ENCODE measurements at regions not wholly inside any gene's neighbourhood (a gene's known extent, or its start where the extent isn't known, plus 50 kb on each side); places are given as distances from the start of the nearest gene placed in this dataset.

DNA sequence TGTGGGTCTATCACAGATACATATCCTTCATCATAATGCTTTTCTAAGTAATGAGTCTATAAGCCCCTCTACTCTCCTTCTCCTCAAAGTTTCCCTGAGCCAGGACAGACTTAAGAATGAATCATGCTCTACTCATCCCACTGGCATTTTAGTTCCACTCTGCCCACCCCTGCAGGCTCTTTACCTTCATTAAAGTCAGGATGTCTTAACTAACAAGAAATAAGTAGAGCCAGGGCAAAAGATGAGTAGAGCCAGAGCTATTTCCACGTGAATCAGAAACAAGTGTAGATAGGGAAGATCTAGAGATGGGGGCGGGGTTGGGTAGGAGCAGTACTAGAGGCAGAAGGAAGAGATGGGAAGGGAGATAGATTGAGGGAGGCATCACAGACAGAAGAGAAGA, 790.5 kb downstream of the RNF144A start:
- no peak for DNase-seq (ENCODE audit: low read depth, low spot score)

- no peak for DNase-seq (ENCODE audit: low read depth, low spot score)
Observed at GRCh38 chr2:7709907-7710306, 792.7 kb downstream of the RNF144A start.

DNA sequence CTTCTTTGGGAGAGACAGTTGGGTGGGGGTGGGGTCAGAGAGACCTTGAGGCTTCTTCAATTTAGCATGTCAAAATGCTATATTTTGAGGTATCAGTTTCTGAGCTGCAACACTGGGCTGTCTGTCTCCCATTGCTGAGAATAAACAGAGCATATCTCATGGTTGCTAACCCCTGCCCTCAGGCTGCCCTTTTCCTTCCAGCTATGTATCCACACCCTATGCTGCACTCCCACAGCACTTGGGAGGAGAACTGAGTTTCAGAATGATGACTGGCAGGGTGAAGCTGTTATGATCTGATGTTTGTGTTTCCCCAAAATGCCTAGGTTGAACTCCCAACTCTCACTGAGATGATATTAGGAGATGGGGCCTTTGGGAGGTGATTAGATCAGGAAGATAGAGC, 794.0 kb downstream of the RNF144A start:
- no peak for DNase-seq (ENCODE audit: low read depth, low spot score)

DNA sequence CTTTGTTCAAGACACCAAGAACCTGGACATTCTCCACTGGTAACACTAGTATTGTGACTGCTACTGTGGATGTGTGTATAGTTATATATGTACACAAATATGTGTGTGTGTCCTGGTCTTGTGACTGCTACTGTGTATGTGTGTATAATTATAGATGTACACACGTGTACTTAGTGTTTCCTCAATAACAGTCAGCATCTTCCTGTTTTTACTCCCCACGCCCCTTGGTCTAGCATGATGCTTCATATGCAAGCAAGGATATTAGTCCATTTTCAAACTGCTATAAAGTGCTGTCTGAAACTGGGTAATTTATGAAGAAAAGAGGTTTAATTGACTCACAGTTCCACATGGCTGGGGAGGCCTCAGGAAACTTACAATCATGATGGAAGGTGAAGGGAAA, 802.7 kb downstream of the RNF144A start:
- no peak for DNase-seq (ENCODE audit: low read depth, low spot score)

- no peak for DNase-seq (ENCODE audit: low read depth, low spot score)
Observed at GRCh38 chr2:7721413-7721995, 804.3 kb downstream of the RNF144A start.

- DNase-seq (ENCODE audit: low read depth, low spot score): no peak
Observed at GRCh38 chr2:7722212-7722910, 805.1 kb downstream of the RNF144A start.

DNA sequence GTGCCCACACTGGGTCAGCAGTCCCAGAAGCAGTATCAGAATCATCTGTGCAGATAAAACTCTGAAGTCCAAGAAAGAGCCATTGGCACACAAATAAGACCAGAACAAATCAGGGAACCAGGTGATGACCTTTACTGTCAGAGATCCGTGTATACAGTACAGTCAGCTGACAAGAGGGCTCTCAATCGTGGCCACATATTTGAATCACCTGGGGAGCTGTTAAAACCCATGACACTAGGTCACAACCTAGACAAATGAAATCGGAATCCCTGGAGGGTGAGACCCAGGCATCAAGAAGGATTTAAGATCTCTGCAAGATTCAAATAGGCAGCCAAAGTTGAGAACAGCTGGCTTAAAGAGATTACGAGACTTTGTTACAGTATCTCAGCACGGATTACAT, 807.1 kb downstream of the RNF144A start:
- DNase-seq (ENCODE audit: low read depth, low spot score): no peak

DNA sequence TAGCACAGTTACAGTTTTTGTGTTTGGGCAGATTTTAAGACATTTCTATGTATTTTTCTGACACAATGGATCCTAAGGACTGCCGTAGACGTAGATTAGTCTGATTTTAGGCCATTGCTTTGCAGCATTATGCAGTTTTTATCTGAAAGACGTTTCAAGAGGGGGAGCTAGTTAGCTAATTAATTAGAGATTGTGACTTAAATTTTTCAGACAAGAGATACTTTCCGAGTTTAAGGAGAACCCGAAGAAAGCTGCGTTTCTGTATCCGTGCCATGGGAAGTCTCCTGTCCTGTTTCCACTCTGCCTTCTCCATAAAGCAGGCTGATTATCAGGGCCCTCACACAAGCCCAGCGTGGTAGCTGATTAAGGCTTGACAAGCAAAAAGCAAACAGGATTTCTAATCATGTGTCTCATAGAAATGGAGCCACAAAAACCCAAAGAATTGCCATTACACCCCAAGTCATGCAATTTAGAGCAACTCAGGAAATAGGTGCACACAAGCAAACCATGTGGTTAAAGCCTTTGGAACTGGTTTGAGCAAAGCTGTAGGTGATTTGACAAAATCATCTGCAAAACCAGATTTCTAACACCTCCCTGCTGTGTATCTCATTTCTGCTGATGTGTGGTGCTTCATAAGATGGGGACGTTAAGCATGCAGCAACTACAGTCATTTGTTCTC, 808.1 kb downstream of the RNF144A start:
- DNase-seq (ENCODE audit: low read depth, low spot score): no peak

- no peak for DNase-seq (ENCODE audit: low read depth, low spot score)
Observed at GRCh38 chr2:7725850-7726242, 808.6 kb downstream of the RNF144A start.

GRCh38 chr2:7726989-7727388, 809.8 kb downstream of the RNF144A start:
- DNase-seq (ENCODE audit: low read depth, low spot score): no peak

DNA sequence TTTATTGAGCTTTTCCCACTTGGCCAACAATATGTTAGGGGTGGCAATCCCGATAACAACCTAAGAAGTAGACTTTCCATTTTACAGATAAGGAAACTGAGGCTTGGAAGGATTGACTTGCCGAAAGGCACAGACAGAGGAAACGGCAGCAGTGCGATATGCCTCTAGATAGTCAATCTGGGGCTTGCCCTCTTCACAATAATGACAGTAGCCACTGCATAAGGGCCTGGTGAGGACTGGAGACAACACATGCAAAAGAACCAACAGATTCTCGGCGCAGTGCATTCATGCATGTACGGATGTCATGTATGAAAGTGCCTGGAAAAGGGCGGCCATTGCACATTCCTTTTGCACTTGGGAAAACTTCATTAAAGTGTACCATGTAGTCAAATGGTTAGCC, 811.2 kb downstream of the RNF144A start:
- DNase-seq (ENCODE audit: low read depth, low spot score): no peak

- no peak for DNase-seq (ENCODE audit: low read depth, low spot score)
Observed at GRCh38 chr2:7730449-7730848, 813.2 kb downstream of the RNF144A start.

DNA sequence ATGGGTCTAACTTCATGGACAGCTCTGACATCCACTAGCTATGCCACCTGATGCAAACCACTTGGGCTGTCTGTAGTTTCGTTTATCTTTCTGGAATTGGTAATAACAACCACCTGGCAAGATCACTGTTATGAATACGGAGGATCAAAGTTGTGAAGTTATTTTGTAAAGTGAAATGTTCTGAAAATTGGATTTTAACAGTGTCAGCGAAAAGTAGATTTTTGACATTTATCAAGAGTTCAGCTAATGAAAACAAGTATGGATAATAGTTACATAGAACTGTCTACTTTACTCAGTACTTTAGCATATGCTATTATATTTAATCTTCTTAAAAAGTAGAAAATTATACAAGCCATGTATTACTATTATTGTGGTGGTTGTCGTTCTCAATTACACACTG, 813.8 kb downstream of the RNF144A start:
- DNase-seq (ENCODE audit: low read depth, low spot score): no peak

GRCh38 chr2:7732497-7732896, 815.3 kb downstream of the RNF144A start:
- DNase-seq (ENCODE audit: low read depth, low spot score): no peak

- DNase-seq (ENCODE audit: low read depth, low spot score): no peak
Observed at GRCh38 chr2:7736646-7737305, 819.6 kb downstream of the RNF144A start.

DNA sequence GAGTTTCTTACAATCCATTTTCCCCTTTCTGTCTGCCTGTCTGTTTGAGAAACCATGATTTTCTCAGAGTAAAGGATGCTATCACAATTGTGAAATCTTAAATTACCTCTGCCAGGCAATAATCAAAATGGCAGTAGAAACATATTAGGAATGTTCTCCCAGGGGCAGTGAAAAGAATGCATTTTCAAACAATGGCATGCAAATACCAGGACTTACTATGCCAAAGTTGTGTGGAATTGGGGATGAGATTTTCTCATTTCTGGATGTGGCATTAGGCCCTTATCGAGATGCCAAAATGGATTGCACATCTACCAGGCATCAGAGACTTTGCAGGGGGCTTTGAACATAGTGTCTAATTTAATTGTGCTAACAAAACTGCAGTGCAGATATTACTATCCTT, 821.4 kb downstream of the RNF144A start:
- DNase-seq (ENCODE audit: low read depth, low spot score): no peak

DNA sequence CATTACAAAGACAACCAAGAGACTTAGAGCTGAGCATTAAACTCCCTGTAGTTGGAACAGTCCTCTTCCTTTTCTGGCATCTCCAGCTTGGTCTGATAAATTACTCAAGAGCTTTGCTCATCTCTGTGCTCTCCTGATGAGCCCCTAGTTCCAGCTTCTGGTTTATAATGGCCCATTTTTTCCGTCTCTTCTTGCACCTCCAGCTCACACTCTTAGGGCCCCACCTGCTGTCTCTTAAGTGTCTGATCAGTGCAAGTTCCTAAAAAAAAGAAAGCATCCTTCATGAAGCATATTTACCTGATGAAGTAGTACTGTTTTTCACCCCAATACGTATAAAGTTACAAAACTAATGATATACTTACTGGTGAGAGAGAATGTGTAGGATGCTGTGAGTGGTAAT, 822.9 kb downstream of the RNF144A start:
- no peak for DNase-seq (ENCODE audit: low read depth, low spot score)

- DNase-seq (ENCODE audit: low read depth, low spot score): no peak
Observed at GRCh38 chr2:7742301-7742700, 825.1 kb downstream of the RNF144A start.

DNA sequence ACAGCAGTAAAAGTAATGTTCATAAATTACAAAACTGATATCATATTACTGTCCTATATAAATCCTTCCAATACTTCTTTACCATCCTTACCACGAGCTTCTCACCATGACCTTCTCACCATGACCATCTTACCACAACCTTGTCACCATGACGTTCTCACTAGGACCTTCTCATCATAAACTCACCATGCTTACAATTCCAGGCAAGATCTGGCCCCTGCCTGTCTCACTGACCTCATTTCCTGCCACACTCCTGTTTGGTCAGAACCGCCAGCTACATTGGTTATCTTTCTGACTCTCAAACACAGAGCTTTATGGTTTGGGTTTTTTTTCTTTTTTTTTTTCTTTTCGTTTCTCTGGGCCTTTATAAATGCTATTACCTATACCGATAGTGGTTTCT, 827.6 kb downstream of the RNF144A start:
- DNase-seq (ENCODE audit: low read depth, low spot score): no peak

GRCh38 chr2:7745369-7745768, 828.2 kb downstream of the RNF144A start:
- no peak for DNase-seq (ENCODE audit: low read depth, low spot score)

DNA sequence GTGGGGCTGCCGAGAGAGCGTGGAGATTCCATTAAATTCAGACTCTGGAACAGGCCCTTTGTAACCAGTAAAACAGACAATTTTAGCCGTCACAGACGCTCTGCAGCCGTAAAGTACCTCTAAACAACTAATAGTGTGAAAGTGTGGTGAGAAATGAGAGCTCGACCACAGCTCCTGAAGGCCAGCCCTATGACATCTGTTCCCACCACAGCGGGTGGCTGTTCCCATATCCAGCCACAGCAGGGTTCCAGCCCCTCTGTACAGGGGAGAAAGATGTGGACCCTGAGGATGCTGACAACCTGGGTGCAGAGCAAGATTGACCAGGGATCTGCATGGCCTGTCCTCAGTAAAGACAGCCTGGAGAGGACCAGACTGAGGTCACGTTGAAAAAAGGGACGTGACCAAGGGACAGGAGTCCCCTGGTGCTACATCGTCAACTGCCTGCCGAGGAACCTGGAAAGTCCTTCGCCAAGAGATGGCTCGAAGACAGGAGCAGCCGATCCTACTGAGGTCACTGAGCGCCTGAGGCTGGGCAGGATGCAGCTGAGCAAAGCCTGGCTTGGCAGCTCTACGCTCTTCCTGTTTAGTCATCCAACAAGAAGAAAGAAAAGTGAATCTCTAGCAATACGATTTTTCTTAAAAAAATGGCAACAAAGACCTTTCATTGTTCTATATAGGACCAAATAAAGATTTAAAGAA, 831.7 kb downstream of the RNF144A start:
- DNase-seq (ENCODE audit: low read depth, low spot score): no peak

All from iPS DF 19.7 (cell line).